ENCODE measurements at regions not wholly inside any gene's neighbourhood (a gene's known extent, or its start where the extent isn't known, plus 50 kb on each side); places are given as distances from the start of the nearest gene placed in this dataset.

DNA sequence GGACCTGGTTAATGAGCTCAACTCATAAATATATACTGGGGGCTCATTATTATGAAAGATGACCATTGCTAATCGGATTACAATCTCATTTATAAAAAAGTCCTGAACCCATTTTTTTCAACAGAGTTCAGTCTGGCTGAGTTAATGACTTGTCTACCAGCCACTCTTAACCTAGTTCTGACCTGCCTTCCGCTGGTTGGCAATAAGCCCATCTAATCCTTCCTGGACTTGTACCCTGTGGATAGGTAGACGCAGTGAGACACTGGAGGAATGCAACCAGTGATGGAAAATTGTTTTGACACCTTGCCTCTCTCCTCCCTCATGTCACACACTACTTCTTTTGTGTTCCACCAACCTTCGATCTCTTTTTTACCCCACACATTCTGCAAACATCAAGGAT lies 279.9 kb downstream of the FOXO1 start:
- TF ChIP-seq NFRKB (IDR thresholded peaks at IDR 0.05): no peak
- TF ChIP-seq BHLHE40 (IDR thresholded peaks at IDR 0.05; ENCODE audit: borderline replicate concordance): no peak
- TF ChIP-seq TARDBP (IDR thresholded peaks at IDR 0.05): no peak
- no peak for TF ChIP-seq HDGF (IDR thresholded peaks at IDR 0.05; ENCODE audit: borderline replicate concordance)
- no peak for TF ChIP-seq LEF1 (IDR thresholded peaks at IDR 0.05; ENCODE audit: borderline replicate concordance)
- TF ChIP-seq ZNF384 (IDR thresholded peaks at IDR 0.05): no peak
- no peak for TF ChIP-seq L3MBTL2 (conservative IDR thresholded peaks at IDR 0.05)
- no peak for TF ChIP-seq FOXK2 (IDR thresholded peaks at IDR 0.05)
- TF ChIP-seq FOXA1 (IDR thresholded peaks at IDR 0.05): no peak
- no peak for TF ChIP-seq ARNT (IDR thresholded peaks at IDR 0.05)
- TF ChIP-seq, protein P1, sequence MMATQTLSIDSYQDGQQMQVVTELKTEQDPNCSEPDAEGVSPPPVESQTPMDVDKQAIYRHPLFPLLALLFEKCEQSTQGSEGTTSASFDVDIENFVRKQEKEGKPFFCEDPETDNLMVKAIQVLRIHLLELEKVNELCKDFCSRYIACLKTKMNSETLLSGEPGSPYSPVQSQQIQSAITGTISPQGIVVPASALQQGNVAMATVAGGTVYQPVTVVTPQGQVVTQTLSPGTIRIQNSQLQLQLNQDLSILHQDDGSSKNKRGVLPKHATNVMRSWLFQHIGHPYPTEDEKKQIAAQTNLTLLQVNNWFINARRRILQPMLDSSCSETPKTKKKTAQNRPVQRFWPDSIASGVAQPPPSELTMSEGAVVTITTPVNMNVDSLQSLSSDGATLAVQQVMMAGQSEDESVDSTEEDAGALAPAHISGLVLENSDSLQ (IDR thresholded peaks at IDR 0.05): no peak
- no peak for TF ChIP-seq SUZ12 (IDR thresholded peaks at IDR 0.05)
- TF ChIP-seq FOXM1 (IDR thresholded peaks at IDR 0.05; ENCODE audit: borderline replicate concordance): no peak
- TF ChIP-seq SP1 (IDR thresholded peaks at IDR 0.05): no peak
- no peak for TF ChIP-seq CTBP1 (IDR thresholded peaks at IDR 0.05; ENCODE audit: borderline replicate concordance)
- ChIA-PET CTCF (no interaction called here), POLR2A (no interaction called here)
- DNase-seq (ENCODE audit: extremely low spot score): no peak

DNA sequence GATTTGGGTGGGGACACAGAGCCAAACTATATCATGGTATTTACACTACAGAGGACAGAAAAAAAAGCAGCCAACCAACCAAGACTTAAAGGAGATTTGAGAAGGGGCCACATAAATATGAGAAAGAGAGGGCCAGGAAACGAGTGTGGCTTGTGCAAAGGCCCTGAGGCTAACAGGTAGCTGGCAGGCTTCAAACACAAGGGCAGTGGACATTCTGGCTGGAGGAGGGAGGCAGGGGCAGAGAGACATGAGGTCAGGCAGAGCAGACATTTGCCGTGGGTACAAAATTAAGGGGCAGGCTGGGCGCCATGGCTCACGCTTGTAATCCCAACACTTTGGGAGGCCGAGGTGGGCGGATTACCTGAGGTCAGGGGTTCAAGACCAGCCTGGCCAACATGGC lies 278.7 kb downstream of the FOXO1 start:
- ChIA-PET CTCF (no interaction called here), POLR2A (no interaction called here)
- no peak for TF ChIP-seq NFRKB (IDR thresholded peaks at IDR 0.05)
- no peak for TF ChIP-seq FOXM1 (IDR thresholded peaks at IDR 0.05; ENCODE audit: borderline replicate concordance)
- TF ChIP-seq, protein P1 (IDR thresholded peaks at IDR 0.05): no peak
- no peak for TF ChIP-seq FOXK2 (IDR thresholded peaks at IDR 0.05)
- no peak for TF ChIP-seq SP1 (IDR thresholded peaks at IDR 0.05)
- TF ChIP-seq HDGF (IDR thresholded peaks at IDR 0.05; ENCODE audit: borderline replicate concordance): no peak
- TF ChIP-seq FOXA1 (IDR thresholded peaks at IDR 0.05): no peak
- no peak for TF ChIP-seq SUZ12 (IDR thresholded peaks at IDR 0.05)
- no peak for TF ChIP-seq CTBP1 (IDR thresholded peaks at IDR 0.05; ENCODE audit: borderline replicate concordance)
- no peak for TF ChIP-seq ZNF384 (IDR thresholded peaks at IDR 0.05)
- no peak for TF ChIP-seq L3MBTL2 (conservative IDR thresholded peaks at IDR 0.05)
- TF ChIP-seq BHLHE40 (IDR thresholded peaks at IDR 0.05; ENCODE audit: borderline replicate concordance): no peak
- no peak for TF ChIP-seq LEF1 (IDR thresholded peaks at IDR 0.05; ENCODE audit: borderline replicate concordance)
- DNase-seq (ENCODE audit: extremely low spot score): no peak

DNA sequence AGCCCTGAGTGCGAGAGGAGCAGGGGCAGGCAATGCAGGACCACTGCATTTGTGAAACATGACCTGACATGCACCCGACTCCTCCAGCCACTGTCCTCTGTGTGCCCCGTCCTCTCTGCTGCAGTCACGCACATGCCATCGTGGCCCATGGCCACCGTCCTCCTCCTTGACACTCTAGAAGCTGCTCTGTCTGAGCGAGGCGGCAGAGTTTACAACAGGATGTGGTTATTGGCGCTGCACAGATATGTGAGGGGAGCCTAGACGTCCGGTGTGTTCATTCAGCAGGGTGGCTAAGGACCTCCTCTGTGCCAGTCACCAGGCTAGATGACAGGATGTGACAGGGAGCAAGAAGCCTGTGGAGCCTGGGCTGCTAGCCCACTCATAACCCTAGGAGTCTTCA lies 277.8 kb downstream of the FOXO1 start:
- TF ChIP-seq SUZ12 (IDR thresholded peaks at IDR 0.05) (no peak), SP1 (IDR thresholded peaks at IDR 0.05) (no peak), LEF1 (IDR thresholded peaks at IDR 0.05; ENCODE audit: borderline replicate concordance) (no peak), NFRKB (IDR thresholded peaks at IDR 0.05) (no peak), L3MBTL2 (conservative IDR thresholded peaks at IDR 0.05) (no peak), ZNF384 (IDR thresholded peaks at IDR 0.05) (no peak), FOXM1 (IDR thresholded peaks at IDR 0.05; ENCODE audit: borderline replicate concordance) (no peak), FOXK2 (IDR thresholded peaks at IDR 0.05) (no peak), BHLHE40 (IDR thresholded peaks at IDR 0.05; ENCODE audit: borderline replicate concordance) (no peak), ARNT (IDR thresholded peaks at IDR 0.05) (no peak), FOXA1 (IDR thresholded peaks at IDR 0.05) (no peak), HDGF (IDR thresholded peaks at IDR 0.05; ENCODE audit: borderline replicate concordance) (no peak), TARDBP (IDR thresholded peaks at IDR 0.05) (no peak), ELF4 (IDR thresholded peaks at IDR 0.05) (no peak), CTBP1 (IDR thresholded peaks at IDR 0.05; ENCODE audit: borderline replicate concordance) (no peak)
- TF ChIP-seq, protein P1 (IDR thresholded peaks at IDR 0.05): no peak
- DNase-seq (ENCODE audit: extremely low spot score): no peak
- POLR2A ChIA-PET: no interaction called here
- CTCF ChIA-PET: no interaction called here

DNA sequence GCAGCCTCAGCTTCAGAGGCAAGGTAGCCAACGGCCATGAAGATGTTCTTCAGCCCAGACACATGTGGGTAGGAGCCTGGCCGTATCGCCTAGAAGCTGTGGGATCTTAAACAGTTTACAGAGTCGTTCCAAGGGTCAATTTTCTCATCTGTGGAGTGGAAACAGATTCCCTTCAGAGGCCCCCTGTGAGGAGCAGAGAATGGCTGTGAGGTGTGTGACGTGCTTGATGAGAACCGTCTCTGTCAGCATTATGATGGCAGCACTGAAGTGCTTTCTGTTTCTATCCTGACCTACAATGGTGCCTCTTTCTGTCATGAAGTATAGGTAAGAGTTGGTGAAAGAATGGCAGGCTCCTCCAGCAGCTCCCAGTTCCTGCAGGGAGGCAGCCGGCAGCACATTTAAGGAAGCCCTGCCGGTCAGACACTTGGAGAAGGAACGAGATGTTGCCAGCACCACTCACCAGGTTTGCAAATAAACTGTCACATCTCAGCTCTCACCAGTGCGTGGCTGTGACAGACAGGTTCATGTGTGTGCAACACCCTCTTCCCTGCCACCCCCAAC lies 277.3 kb downstream of the FOXO1 start:
- no peak for DNase-seq (ENCODE audit: extremely low spot score)
- no peak for TF ChIP-seq FOXM1 (IDR thresholded peaks at IDR 0.05; ENCODE audit: borderline replicate concordance)
- TF ChIP-seq CTBP1 (IDR thresholded peaks at IDR 0.05; ENCODE audit: borderline replicate concordance): no peak
- TF ChIP-seq FOXK2 (IDR thresholded peaks at IDR 0.05): no peak
- TF ChIP-seq SP1 (IDR thresholded peaks at IDR 0.05): no peak
- TF ChIP-seq LEF1 (IDR thresholded peaks at IDR 0.05; ENCODE audit: borderline replicate concordance): no peak
- no peak for TF ChIP-seq ZNF384 (IDR thresholded peaks at IDR 0.05)
- no peak for TF ChIP-seq SUZ12 (IDR thresholded peaks at IDR 0.05)
- no peak for TF ChIP-seq L3MBTL2 (conservative IDR thresholded peaks at IDR 0.05)
- no peak for TF ChIP-seq NFRKB (IDR thresholded peaks at IDR 0.05)
- TF ChIP-seq, protein P1 (IDR thresholded peaks at IDR 0.05): no peak
- POLR2A ChIA-PET: no interaction called here
- CTCF ChIA-PET: no interaction called here

DNA sequence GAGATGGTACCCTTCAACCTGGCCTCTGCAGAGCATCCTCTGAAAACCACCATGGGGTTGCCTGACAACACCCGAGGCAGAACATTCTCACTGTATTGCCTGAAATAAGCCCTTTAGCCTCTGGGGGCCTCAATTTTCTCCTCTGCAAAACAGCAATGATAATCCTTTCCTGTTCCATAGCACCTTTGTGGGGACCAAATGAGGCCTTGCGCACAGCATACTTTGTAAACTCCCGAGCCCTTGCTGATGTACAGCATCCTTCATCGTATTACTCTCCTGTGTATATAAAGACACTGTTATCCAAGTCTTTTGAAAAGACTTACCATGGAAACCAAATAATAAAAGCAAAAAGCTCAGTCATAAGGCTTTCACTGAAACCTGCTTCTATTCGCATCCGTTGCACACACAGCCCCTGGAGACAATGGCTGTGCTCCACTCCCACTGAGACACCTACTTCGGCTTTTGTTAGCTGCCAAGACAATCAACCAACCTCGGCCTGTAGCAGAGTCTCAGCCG lies 276.0 kb downstream of the FOXO1 start:
- POLR2A ChIA-PET: no interaction called here
- TF ChIP-seq LEF1 (IDR thresholded peaks at IDR 0.05; ENCODE audit: borderline replicate concordance) (no peak), FOXM1 (IDR thresholded peaks at IDR 0.05; ENCODE audit: borderline replicate concordance) (no peak), ZNF384 (IDR thresholded peaks at IDR 0.05) (no peak), SP1 (IDR thresholded peaks at IDR 0.05) (no peak), NFRKB (IDR thresholded peaks at IDR 0.05) (no peak), L3MBTL2 (conservative IDR thresholded peaks at IDR 0.05) (no peak), BHLHE40 (IDR thresholded peaks at IDR 0.05; ENCODE audit: borderline replicate concordance) (no peak), SUZ12 (IDR thresholded peaks at IDR 0.05) (no peak), FOXA1 (IDR thresholded peaks at IDR 0.05) (no peak), FOXK2 (IDR thresholded peaks at IDR 0.05) (no peak), ARNT (IDR thresholded peaks at IDR 0.05) (no peak)
- TF ChIP-seq, protein P1 (IDR thresholded peaks at IDR 0.05): no peak
- no peak for DNase-seq (ENCODE audit: extremely low spot score)
- CTCF ChIA-PET: no interaction called here
